ENCODE measurements at regions not wholly inside any gene's neighbourhood (a gene's known extent, or its start where the extent isn't known, plus 50 kb on each side); places are given as distances from the start of the nearest gene placed in this dataset.
A peak's percentile ranks its signal among the peaks of the same experiment; 100 is the strongest.

DNA sequence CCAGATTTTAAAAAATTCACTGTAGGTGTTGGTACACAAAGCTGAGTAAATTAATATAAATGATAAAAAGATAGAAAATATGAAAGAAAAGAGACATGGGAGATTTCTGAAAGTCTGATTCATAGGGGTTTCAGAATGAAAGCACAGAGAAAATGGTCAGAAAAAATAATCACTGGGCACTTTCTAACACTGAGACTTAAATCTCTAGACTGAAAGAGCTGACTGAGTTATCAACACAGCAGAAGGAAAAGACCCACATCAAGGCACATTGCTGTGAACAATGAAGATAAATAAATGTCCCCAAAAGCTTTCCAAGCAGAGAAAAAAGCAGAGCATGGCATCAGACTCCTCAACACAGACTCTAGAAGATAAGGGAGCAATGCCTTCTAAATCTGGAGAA, 277.2 kb downstream of the BCL2 start:
- Mint-ChIP-seq H3K9me3 (no peaks in the 10 kb centered on the region), H3K36me3 (ENCODE audit: low read depth) (no peaks in the 10 kb centered on the region), H3K4me1 (ENCODE audit: low read depth) (peaks cover 26% of the 10 kb centered on the region), H3K4me3 (no peak overlapping the region), H3K27me3 (peaks cover 6% of the 10 kb centered on the region), H3K27ac (no peak overlapping the region)

DNA sequence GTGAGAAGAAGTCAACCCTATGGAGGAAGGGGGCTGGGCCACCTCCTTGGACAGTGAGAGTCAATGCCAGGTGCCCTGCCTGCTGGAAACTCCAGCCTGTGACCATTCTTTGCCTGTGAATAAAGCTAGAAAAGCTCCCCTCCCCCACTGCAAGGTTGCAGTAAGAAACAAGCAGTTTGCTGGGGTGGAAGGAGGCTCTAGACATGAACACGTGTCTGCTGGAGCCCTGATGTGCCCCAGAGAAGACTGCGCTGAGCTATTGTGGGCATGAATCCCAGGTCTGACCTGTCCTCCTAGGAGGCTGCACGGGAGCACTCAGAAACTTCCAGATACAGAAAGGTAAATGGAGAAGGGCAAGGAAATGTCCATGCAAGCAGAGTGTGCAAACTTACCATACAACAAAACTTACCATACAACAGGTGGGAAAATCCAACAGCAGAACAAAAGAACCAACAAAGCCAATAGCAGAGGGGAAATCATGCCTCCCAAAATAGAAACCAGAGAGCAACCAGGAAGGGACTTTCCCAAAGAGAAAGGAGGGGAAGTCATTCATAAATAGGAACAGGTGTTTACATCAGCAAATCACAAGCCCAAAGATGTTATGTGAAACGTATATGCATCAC, 278.7 kb downstream of the BCL2 start:
- H3K27ac Mint-ChIP-seq, result peak overlapping the region; percentile 24
- peak overlapping the region; percentile 9 for H3K4me3 Mint-ChIP-seq
- H3K27me3 Mint-ChIP-seq, result peaks cover 6% of the 10 kb centered on the region
- no peaks in the 10 kb centered on the region for H3K36me3 Mint-ChIP-seq (ENCODE audit: low read depth)
- peaks cover 26% of the 10 kb centered on the region for H3K4me1 Mint-ChIP-seq (ENCODE audit: low read depth)
- no peaks in the 10 kb centered on the region for H3K9me3 Mint-ChIP-seq

DNA sequence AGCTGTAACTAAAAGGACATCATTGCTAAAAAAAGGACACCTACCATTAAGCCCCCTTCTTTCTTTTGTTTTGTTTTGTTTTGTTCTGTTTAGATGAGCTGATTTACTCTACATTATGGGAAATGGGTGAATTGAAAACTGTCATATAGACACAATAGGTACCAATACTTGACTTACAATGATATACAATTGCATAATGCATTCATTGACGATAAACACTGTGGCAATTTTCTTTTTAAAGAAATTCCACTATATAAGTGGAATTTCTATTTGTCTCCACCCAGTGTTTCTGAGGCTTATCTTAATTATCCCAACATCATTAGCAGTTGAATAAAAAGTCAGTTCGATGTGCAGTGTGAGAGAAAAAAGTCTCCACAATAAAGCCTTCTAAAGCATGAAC, 282.1 kb downstream of the BCL2 start:
- no peak overlapping the region for H3K4me3 Mint-ChIP-seq
- H3K27me3 Mint-ChIP-seq, result peaks cover 3% of the 10 kb centered on the region
- no peaks in the 10 kb centered on the region for H3K36me3 Mint-ChIP-seq (ENCODE audit: low read depth)
- no peak overlapping the region for H3K27ac Mint-ChIP-seq
- H3K4me1 Mint-ChIP-seq (ENCODE audit: low read depth), result peaks cover 24% of the 10 kb centered on the region
- H3K9me3 Mint-ChIP-seq, result no peaks in the 10 kb centered on the region

DNA sequence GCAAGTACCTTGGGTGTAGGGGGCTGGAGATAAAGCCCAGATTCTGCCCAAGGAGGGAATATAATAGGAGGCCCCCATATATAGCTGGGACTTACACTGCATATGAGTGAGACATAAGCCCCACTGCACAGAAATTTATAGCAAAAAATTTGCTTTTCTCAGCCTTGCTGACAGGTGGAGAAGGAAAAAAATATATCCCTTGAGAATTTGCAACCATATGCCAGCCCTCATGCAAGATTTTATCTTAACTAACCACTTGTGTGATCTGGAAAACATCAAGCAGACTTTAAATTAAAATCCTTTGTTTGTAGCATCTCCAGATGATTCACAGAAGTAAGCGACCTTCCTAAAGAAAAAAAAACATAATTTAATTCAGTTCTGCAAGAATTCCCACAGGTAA, 288.2 kb downstream of the BCL2 start:
- no peak overlapping the region for H3K4me3 Mint-ChIP-seq
- H3K4me1 Mint-ChIP-seq (ENCODE audit: low read depth), result no peaks in the 10 kb centered on the region

More for the DNA sequence above, 288.2 kb downstream of the BCL2 start:
- Mint-ChIP-seq H3K27ac (no peak overlapping the region), H3K36me3 (ENCODE audit: low read depth) (no peaks in the 10 kb centered on the region), H3K9me3 (peaks cover 6% of the 10 kb centered on the region), H3K27me3 (peaks cover 5% of the 10 kb centered on the region)
